Erythroblast (primary cell): ENCODE measurements at regions not wholly inside any gene's neighbourhood (a gene's known extent, or its start where the extent isn't known, plus 50 kb on each side); places are given as distances from the start of the nearest gene placed in this dataset.
"Not testable (repeated sequence)": the region's sequence is repeated elsewhere in the genome, so short reads cannot be mapped to it uniquely, and the experiment has no call there.

ENCODE experiments used
- GATA1 ChIP-seq: IDR thresholded peaks from 2 replicates; pipeline ENCODE4 v1.6.1; 2011; ENCODE audit warnings: low read depth, mild to moderate bottlenecking, control low read depth, low read length, moderate library complexity
- POLR2A ChIP-seq: IDR thresholded peaks from 2 replicates; pipeline ENCODE4 v1.6.1; 2011; ENCODE audit warnings: mild to moderate bottlenecking, low read length

DNA sequence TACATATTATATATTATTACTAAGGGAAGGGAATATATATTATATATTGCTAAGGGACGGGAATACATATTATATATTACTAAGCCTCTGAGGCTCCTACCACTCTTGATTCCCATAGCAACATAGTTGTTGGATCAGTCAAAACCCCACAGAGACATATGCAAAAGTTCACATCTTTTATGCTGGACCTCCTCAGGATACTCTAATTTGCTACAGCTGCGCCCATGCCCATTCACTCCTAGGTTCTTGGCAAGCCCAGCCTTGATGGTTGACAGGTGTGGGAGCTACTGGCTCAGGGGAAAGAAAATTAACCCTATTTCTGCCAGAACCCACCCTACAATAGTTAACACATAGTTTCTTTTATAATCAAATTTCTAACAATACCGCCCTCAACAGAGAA, 752.2 kb downstream of the TTLL7 start:
- TF ChIP-seq POLR2A, GATA1: not testable (repeated sequence)
